B cell (primary cell): ENCODE measurements at regions not wholly inside any gene's neighbourhood (a gene's known extent, or its start where the extent isn't known, plus 50 kb on each side); places are given as distances from the start of the nearest gene placed in this dataset.
"Not testable (repeated sequence)": the region's sequence is repeated elsewhere in the genome, so short reads cannot be mapped to it uniquely, and the experiment has no call there.

Experiments
- ATAC-seq: fragments of 200-7000 bp; cut with Tn5 transposase; one replicate; pipeline ENCODE4 v1.10.0; 2021; ENCODE audit warnings: low read depth, mild to moderate bottlenecking, moderate number of reproducible peaks, moderate library complexity
- CTCF ChIA-PET: fragments of 350-600 bp; sonication (Branson Sonifier 250); formaldehyde crosslinking; loops from one replicate; lab custom pipeline; 2021; ENCODE audit warnings: antibody characterized with exemption, inconsistent platforms; lab: Charles Lee
- POLR2A ChIA-PET: fragments of 350-600 bp; sonication (Branson Sonifier 250); formaldehyde crosslinking; loops from one replicate; lab custom pipeline; 2021; ENCODE audit warnings: antibody characterized with exemption; lab: Charles Lee
- DNase-seq: peaks from one replicate; pipeline ENCODE4 v3.0.0; 2013
- H2AFZ ChIP-seq: 2 replicates; pipeline ENCODE4 v1.6.1; 2012; ENCODE audit warnings: mild to moderate bottlenecking, low read depth, low read length; ENCODE audit not compliant: insufficient read depth, poor library complexity, severe bottlenecking
- H3K27ac ChIP-seq, 2 donors: 1 replicate in 1 of 2; 2 replicates in 1 of 2; pipeline ENCODE4 v1.5.1; 2012 to 2013; ENCODE audit warnings: low read length in 2 of 2, mild to moderate bottlenecking in 2 of 2, moderate library complexity in 1 of 2
- H3K27me3 ChIP-seq, 4 experiments: fragments of 200-600 bp in 1 of 4; sonication (generic) in 1 of 4; replicated peaks in 1 of 4; 1 replicate in 2 of 4; 2 replicates in 2 of 4; pipeline versions ENCODE4 v1.6.1 to v1.7.0; 2013 to 2016; ENCODE audit warnings: low read length in 3 of 4, mild to moderate bottlenecking in 2 of 4, mixed read lengths in 1 of 4, moderate library complexity in 1 of 4; ENCODE audit not compliant: insufficient read depth in 4 of 4, control insufficient read depth in 3 of 4; ENCODE audit errors: control extremely low read depth in 1 of 4
- H3K36me3 ChIP-seq, 2 experiments: replicated peaks in 1 of 2; 1 replicate in 1 of 2; 2 replicates in 1 of 2; pipeline versions ENCODE4 v1.6.1 to v1.7.1; 2013; ENCODE audit warnings: low read length in 1 of 2; ENCODE audit not compliant: insufficient read depth in 2 of 2, control insufficient read depth in 1 of 2; ENCODE audit errors: control extremely low read depth in 1 of 2, extremely low read depth in 1 of 2
- H3K4me1 ChIP-seq, 2 donors: fragments of 200-600 bp in 1 of 2; sonication (generic) in 1 of 2; 1 replicate in 1 of 2; 2 replicates in 1 of 2; pipeline versions ENCODE4 v1.5.1 to v1.6.1; 2013 to 2017; ENCODE audit warnings: low read length in 2 of 2; ENCODE audit not compliant: control insufficient read depth in 2 of 2, insufficient read depth in 2 of 2
- H3K4me2 ChIP-seq: replicated peaks from 2 replicates; pipeline ENCODE3; 2012; ENCODE audit warnings: mild to moderate bottlenecking, low read depth, low read length; ENCODE audit not compliant: poor library complexity, severe bottlenecking
- H3K4me3 ChIP-seq, 5 experiments: fragments of 200-600 bp in 1 of 5; sonication (generic) in 1 of 5; 1 replicate in 3 of 5; 2 replicates in 2 of 5; pipeline versions ENCODE4 v1.5.1 to v1.7.0; 2011 to 2016; ENCODE audit warnings: low read length in 4 of 5, mild to moderate bottlenecking in 4 of 5, low read depth in 2 of 5, control low read depth in 1 of 5, moderate library complexity in 1 of 5; ENCODE audit not compliant: insufficient read depth in 1 of 5; ENCODE audit errors: control extremely low read depth in 1 of 5, extremely low read depth in 1 of 5
- H3K79me2 ChIP-seq: fragments of 200-600 bp; sonication (generic); one replicate; pipeline ENCODE4 v1.6.0; 2016; ENCODE audit warnings: low read length; ENCODE audit not compliant: control insufficient read depth, insufficient read depth
- H3K9ac ChIP-seq: fragments of 200-600 bp; sonication (generic); 2 replicates; pipeline ENCODE4 v1.6.1; 2017; ENCODE audit warnings: mild to moderate bottlenecking, low read length, moderate library complexity
- H3K9me3 ChIP-seq, 3 donors: one replicate each; pipeline versions ENCODE4 v1.6.1 to v1.7.1; 2013; ENCODE audit warnings: low read length in 2 of 3; ENCODE audit not compliant: control insufficient read depth in 2 of 3, insufficient read depth in 1 of 3; ENCODE audit errors: control extremely low read depth in 1 of 3
- H4K20me1 ChIP-seq: 2 replicates; pipeline ENCODE4 v1.6.0; 2012; ENCODE audit warnings: mild to moderate bottlenecking, low read length; ENCODE audit not compliant: insufficient read depth, control insufficient read depth, poor library complexity, severe bottlenecking
- H3K27ac Mint-ChIP-seq: one replicate; pipeline ENCODE4 v1.8.0; 2021; ENCODE audit warnings: mixed read lengths
- H3K27me3 Mint-ChIP-seq: one replicate; pipeline ENCODE4 v1.8.0; 2021; ENCODE audit warnings: mixed read lengths
- H3K4me1 Mint-ChIP-seq: one replicate; pipeline ENCODE4 v1.8.0; 2021; ENCODE audit warnings: mixed read lengths
- H3K4me3 Mint-ChIP-seq: one replicate; pipeline ENCODE4 v1.8.0; 2021; ENCODE audit warnings: mixed read lengths
- H3K9me3 Mint-ChIP-seq: one replicate; pipeline ENCODE4 v1.8.0; 2022; ENCODE audit warnings: mixed read lengths; ENCODE audit not compliant: insufficient read depth
- CTCF ChIP-seq: fragments of 200-600 bp; IDR thresholded peaks from one replicate; pipeline ENCODE4 v1.8.0; 2022; ENCODE audit warnings: antibody characterized with exemption, mild to moderate bottlenecking
- EZH2 ChIP-seq: IDR thresholded peaks from 2 replicates; pipeline ENCODE4 v1.6.1; 2012; ENCODE audit warnings: borderline replicate concordance, low read depth, mild to moderate bottlenecking, moderate library complexity, low read length; ENCODE audit not compliant: insufficient read depth, poor library complexity, severe bottlenecking
- WGBS: methylation state at CpG from one replicate; pipeline ENCODE4 v1.1.5; 2013; ENCODE audit warnings: missing lambda C conversion rate; ENCODE audit not compliant: insufficient coverage; 5-methylcytosine and 5-hydroxymethylcytosine counted together
- intact Hi-C: fragments of 100-400 bp; cut with micrococcal nuclease; formaldehyde crosslinking; loops from one replicate; pipeline ENCODE4 v1.10.0; 2022

- DNase-seq = no peak
- Histone ChIP-seq H3K4me3 (no peak overlapping the region), H3K4me1 (no peaks in the 10 kb centered on the region), H2AFZ (no peak overlapping the region), H3K9ac (no peak overlapping the region), H3K27me3 (no peaks in the 10 kb centered on the region), H3K79me2 (no peaks in the 10 kb centered on the region), H3K9me3 (peaks cover 0 to 3% (median 0%) of the 10 kb centered on the region in 3 donors), H3K27ac (no peak overlapping the region), H3K36me3 (no peaks in the 10 kb centered on the region), H3K4me2 (no peak overlapping the region), H4K20me1 (no peaks in the 10 kb centered on the region)
- WGBS = 77% methylated on average over 4 of the region's 9 CpGs
- Mint-ChIP-seq H3K27ac (no peak overlapping the region), H3K4me1 (no peaks in the 10 kb centered on the region), H3K9me3 (peaks cover under 1% of the 10 kb centered on the region), H3K27me3 (no peaks in the 10 kb centered on the region), H3K4me3 (no peak overlapping the region)
- CTCF ChIA-PET = no interaction called here
- no peak for TF ChIP-seq CTCF
- no peak for TF ChIP-seq EZH2
- ATAC-seq = no peak
- POLR2A ChIA-PET = no interaction called here
- intact Hi-C loops = no loop called here
Measured at GRCh38 chr13:63249411-63250187, 1834.0 kb upstream of the PCDH20 start.

DNA sequence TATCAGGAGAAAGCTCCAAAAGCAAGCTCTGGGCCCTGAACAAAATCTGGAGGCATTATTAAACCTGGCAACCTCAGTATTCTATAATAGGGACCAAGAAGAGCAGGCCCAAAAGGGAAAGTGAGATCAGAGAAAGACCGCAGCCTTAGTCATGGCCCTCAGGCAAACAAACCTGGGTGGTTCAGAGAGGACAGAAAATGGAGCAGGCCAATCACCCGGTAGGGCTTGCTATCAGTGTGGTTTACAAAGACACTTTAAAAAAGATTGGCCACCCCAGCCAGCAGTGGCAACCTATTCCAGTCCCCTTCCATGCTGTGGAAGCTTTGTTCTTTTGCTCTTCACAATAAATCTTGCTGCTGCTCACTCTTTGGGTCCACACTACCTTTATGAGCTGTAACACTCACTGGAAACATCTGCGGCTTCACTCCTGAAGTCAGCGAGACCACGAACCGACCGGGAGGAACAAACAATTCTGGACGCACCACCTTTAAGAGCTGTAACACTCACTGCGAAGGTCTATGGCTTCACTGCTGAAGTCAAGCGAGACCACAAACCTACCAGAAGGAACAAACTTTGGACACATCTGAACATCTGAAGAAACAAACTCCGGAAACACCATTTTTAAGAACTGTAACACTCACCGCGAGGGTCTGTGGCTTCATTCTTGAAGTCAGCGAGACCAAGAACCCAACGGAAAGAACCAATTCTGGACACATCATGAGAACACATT is 1821.2 kb upstream of the PCDH20 start:
- CTCF ChIA-PET, H2AFZ ChIP-seq, intact Hi-C loops, H3K27me3 Mint-ChIP-seq, H3K27me3 ChIP-seq, H3K79me2 ChIP-seq, H3K4me1 ChIP-seq, H3K4me3 Mint-ChIP-seq, H3K36me3 ChIP-seq, H3K27ac ChIP-seq, H3K9ac ChIP-seq, H3K9me3 ChIP-seq, H3K27ac Mint-ChIP-seq, H3K4me1 Mint-ChIP-seq, POLR2A ChIA-PET, H4K20me1 ChIP-seq, ATAC-seq, H3K9me3 Mint-ChIP-seq, H3K4me3 ChIP-seq, DNase-seq, H3K4me2 ChIP-seq: not testable (repeated sequence)
- WGBS = 94% methylated on average over 11 of the region's 15 CpGs

GRCh38 chr13:63218596-63218995 is 1802.9 kb upstream of the PCDH20 start:
- not testable (repeated sequence) for H3K27me3 Mint-ChIP-seq, H3K27ac Mint-ChIP-seq

More at GRCh38 chr13:63218596-63218995, 1802.9 kb upstream of the PCDH20 start:
- H3K4me3 ChIP-seq, H3K4me3 Mint-ChIP-seq, H3K9ac ChIP-seq, H4K20me1 ChIP-seq, H3K9me3 ChIP-seq, H3K9me3 Mint-ChIP-seq, intact Hi-C loops, H3K27me3 ChIP-seq, POLR2A ChIA-PET, H3K36me3 ChIP-seq, ATAC-seq, H3K4me2 ChIP-seq, CTCF ChIA-PET, DNase-seq, H3K4me1 ChIP-seq, H3K79me2 ChIP-seq, H2AFZ ChIP-seq, H3K27ac ChIP-seq, H3K4me1 Mint-ChIP-seq: not testable (repeated sequence)
- 94% methylated on average over 2 of the region's 3 CpGs for WGBS
